Nephron (organoid): ENCODE measurements at regions not wholly inside any gene's neighbourhood (a gene's known extent, or its start where the extent isn't known, plus 50 kb on each side); places are given as distances from the start of the nearest gene placed in this dataset.

ENCODE experiments used
- H3K27ac Mint-ChIP-seq, 3 experiments: 2 replicates each; pipeline ENCODE4 v1.8.0; 2020; ENCODE audit warnings: mixed read lengths in 3 of 3, mild to moderate bottlenecking in 2 of 3, moderate library complexity in 1 of 3
- H3K27me3 Mint-ChIP-seq: 2 replicates; pipeline ENCODE4 v1.8.0; 2021; ENCODE audit warnings: low read depth, mild to moderate bottlenecking, moderate library complexity, mixed read lengths
- H3K36me3 Mint-ChIP-seq: 2 replicates; pipeline ENCODE4 v1.8.0; 2020; ENCODE audit warnings: low read depth, mixed read lengths
- H3K4me1 Mint-ChIP-seq: 2 replicates; pipeline ENCODE4 v1.8.0; 2020; ENCODE audit warnings: mixed read lengths
- H3K4me3 Mint-ChIP-seq, 3 experiments: 2 replicates each; pipeline ENCODE4 v1.8.0; 2020; ENCODE audit warnings: mild to moderate bottlenecking in 3 of 3, mixed read lengths in 3 of 3, moderate library complexity in 2 of 3
- H3K9me3 Mint-ChIP-seq: 2 replicates; pipeline ENCODE4 v1.8.0; 2020; ENCODE audit warnings: mixed read lengths
- TF ChIP-seq, protein P1 (sequence below), 3 experiments: fragments of 200-600 bp; sonication (generic); IDR thresholded peaks; one replicate each; pipeline ENCODE4 v1.5.0; 2021; ENCODE audit warnings: antibody characterized with exemption in 3 of 3; ENCODE audit not compliant: unreplicated experiment in 3 of 3

DNA sequence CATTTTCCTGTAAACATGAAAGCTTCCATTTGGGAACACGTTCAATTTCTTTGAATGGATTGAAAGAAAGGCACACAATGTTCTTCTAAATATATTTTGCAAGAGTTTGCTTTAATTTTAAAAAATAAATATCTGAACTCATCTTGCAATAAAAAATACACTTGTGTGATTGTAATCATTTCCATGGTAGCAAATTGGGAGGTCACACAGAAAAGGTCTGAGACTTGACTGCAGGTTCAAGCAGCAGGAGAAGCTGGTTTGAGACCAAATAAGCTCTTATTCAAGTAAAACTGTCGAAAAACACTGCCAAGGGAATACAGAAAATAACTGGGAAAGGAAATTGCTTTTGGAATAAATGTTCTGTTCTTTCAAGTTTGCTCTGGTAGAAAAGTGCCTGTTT lies 498.9 kb downstream of the ADGRL2 start:
- TF ChIP-seq, protein P1, sequence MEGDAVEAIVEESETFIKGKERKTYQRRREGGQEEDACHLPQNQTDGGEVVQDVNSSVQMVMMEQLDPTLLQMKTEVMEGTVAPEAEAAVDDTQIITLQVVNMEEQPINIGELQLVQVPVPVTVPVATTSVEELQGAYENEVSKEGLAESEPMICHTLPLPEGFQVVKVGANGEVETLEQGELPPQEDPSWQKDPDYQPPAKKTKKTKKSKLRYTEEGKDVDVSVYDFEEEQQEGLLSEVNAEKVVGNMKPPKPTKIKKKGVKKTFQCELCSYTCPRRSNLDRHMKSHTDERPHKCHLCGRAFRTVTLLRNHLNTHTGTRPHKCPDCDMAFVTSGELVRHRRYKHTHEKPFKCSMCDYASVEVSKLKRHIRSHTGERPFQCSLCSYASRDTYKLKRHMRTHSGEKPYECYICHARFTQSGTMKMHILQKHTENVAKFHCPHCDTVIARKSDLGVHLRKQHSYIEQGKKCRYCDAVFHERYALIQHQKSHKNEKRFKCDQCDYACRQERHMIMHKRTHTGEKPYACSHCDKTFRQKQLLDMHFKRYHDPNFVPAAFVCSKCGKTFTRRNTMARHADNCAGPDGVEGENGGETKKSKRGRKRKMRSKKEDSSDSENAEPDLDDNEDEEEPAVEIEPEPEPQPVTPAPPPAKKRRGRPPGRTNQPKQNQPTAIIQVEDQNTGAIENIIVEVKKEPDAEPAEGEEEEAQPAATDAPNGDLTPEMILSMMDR (IDR thresholded peaks at IDR 0.05; ENCODE audit: unreplicated experiment in 3 of 3), result no peak
- no peak overlapping the region for H3K27ac Mint-ChIP-seq
- H3K27me3 Mint-ChIP-seq, result no peaks in the 10 kb centered on the region
- no peaks in the 10 kb centered on the region for H3K36me3 Mint-ChIP-seq
- no peak overlapping the region for H3K4me3 Mint-ChIP-seq
- peaks cover 5% of the 10 kb centered on the region for H3K4me1 Mint-ChIP-seq
- H3K9me3 Mint-ChIP-seq, result peaks cover 2% of the 10 kb centered on the region

DNA sequence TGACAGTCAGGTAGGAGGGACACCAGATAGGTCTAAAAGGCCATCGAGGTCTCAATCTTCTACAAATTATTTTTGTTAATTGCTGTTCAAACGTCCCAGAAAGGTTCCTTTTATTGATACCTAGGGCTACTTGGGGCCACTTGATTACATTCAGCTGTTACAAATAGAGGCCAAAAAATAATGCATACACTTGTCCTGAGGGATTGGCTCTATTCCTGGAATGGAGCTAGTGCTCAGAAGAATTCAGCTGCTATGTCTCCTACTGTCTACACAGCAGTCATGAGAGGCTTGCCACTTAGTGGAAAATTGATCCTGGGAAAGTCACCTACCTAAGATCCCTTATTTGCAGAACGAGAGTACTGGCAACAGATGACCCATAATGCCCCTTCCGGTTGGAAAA lies 498.3 kb downstream of the ADGRL2 start:
- peaks cover 2% of the 10 kb centered on the region for H3K9me3 Mint-ChIP-seq
- H3K36me3 Mint-ChIP-seq, result no peaks in the 10 kb centered on the region
- TF ChIP-seq, protein P1 (IDR thresholded peaks at IDR 0.05; ENCODE audit: unreplicated experiment in 3 of 3), result no peak
- no peak overlapping the region for H3K27ac Mint-ChIP-seq
- H3K4me3 Mint-ChIP-seq, result no peak overlapping the region
- H3K4me1 Mint-ChIP-seq, result peaks cover 5% of the 10 kb centered on the region
- H3K27me3 Mint-ChIP-seq, result no peaks in the 10 kb centered on the region

DNA sequence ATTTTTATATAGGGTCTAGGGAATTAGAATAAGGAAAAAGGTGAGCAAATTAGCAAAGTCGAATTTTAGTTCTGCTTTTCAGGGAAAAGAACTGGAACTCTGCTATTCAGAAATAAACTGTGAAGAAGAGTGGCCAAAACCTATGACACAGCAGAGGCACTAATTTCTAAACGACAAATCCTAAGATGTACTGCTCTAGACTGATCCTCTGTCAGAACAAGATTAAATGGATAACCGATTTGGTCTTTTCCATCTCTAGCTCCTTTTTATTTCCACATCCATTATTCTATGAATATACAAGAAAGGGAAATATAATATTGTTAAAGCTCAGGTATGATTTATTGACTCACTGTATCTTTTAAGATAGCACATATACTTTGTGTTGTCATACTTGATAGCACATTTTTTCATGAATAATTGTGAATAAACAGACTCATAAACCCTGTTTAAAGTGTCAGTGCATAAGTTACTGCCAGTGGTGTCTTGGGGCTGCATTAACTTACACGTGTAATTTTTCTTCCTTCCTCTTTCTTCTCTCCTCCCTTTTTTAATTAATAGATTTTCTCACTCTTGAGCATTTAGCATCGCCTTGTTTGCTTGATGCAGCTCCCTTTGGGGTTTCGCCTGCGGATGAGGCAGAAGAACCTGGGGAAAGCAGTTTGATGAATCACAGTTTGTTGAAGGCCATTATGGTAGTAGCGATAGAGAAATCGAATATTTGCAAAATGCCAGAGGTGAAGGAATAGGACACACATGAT lies 496.6 kb downstream of the ADGRL2 start:
- no peak overlapping the region for H3K4me3 Mint-ChIP-seq
- no peaks in the 10 kb centered on the region for H3K36me3 Mint-ChIP-seq
- peaks cover 2% of the 10 kb centered on the region for H3K9me3 Mint-ChIP-seq
- H3K27ac Mint-ChIP-seq, result peak overlapping the region in 2 of 3 experiments; percentile 2 to 70
- H3K4me1 Mint-ChIP-seq, result peaks cover 5% of the 10 kb centered on the region
- TF ChIP-seq, protein P1 (IDR thresholded peaks at IDR 0.05; ENCODE audit: unreplicated experiment in 3 of 3), result no peak
- no peaks in the 10 kb centered on the region for H3K27me3 Mint-ChIP-seq

DNA sequence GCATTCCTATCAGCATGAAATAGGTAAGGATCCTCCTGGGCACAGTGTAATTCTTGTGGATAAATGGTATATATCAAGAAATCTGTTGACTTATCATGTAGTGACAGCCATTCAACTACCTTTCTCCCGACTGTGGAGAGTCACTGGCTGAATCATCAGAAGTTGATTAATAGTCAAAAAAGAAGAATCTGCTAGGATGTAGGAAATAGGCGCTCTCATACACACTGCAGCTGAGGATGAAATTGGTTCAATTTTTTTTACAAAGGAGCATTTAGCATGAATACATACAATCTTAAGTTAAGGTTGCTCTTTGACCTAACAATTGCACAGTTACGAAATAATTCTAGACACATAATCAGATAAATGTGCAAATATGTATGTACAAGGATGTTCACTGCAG lies 486.8 kb downstream of the ADGRL2 start:
- no peaks in the 10 kb centered on the region for H3K4me1 Mint-ChIP-seq
- TF ChIP-seq, protein P1 (IDR thresholded peaks at IDR 0.05; ENCODE audit: unreplicated experiment in 3 of 3), result no peak
- H3K9me3 Mint-ChIP-seq, result peaks cover 2% of the 10 kb centered on the region
- H3K27me3 Mint-ChIP-seq, result no peaks in the 10 kb centered on the region
- H3K4me3 Mint-ChIP-seq, result no peak overlapping the region
- H3K36me3 Mint-ChIP-seq, result no peaks in the 10 kb centered on the region
- H3K27ac Mint-ChIP-seq, result no peak overlapping the region

DNA sequence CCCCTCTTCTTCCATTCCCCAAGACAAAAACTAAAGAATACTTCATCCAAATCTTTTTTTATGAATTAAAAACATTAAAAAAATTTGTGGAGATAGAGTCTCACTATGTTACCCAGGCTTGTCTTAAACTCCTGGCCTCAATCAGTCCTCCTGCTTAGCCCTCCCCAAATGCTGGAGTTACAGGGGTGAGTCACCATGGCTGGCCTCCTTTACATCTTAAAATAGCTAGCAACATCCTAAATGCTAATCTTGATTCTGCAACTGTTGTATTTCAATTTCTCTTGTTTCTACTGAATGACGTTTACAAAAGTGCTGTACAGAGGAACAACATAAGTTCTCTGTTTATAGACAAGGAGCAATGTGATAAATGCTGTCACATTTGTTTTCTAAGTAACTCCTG lies 483.5 kb downstream of the ADGRL2 start:
- Mint-ChIP-seq H3K4me1 (no peaks in the 10 kb centered on the region), H3K27me3 (peaks cover 4% of the 10 kb centered on the region), H3K9me3 (peaks cover 2% of the 10 kb centered on the region), H3K36me3 (no peaks in the 10 kb centered on the region), H3K27ac (no peak overlapping the region), H3K4me3 (no peak overlapping the region)
- TF ChIP-seq, protein P1 (IDR thresholded peaks at IDR 0.05; ENCODE audit: unreplicated experiment in 3 of 3), result no peak

DNA sequence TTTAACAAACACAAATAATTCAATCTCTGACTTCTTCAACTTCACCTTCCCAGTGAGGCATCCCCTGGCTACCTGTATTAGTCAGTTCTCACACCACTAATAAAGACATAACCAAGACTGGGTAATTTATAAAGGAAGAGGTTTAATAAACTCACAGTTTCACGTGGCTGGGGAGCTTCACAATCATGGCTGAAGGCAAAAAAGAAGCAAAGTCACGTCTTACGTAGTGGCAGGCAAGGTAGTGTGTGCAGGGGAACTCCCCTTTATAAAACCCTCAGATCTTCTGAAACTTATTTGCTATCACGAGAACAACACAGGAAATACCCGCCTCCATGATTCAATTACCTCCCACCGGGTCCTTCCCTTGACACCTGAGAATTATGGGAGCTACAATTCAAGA lies 478.5 kb downstream of the ADGRL2 start:
- TF ChIP-seq, protein P1 (IDR thresholded peaks at IDR 0.05; ENCODE audit: unreplicated experiment in 3 of 3), result no peak
- H3K4me3 Mint-ChIP-seq, result no peak overlapping the region

More for the DNA sequence above, 478.5 kb downstream of the ADGRL2 start:
- Mint-ChIP-seq H3K9me3 (no peaks in the 10 kb centered on the region), H3K36me3 (no peaks in the 10 kb centered on the region), H3K4me1 (peaks cover 1% of the 10 kb centered on the region), H3K27me3 (peaks cover 4% of the 10 kb centered on the region), H3K27ac (no peak overlapping the region)
